ENCODE measurements at regions not wholly inside any gene's neighbourhood (a gene's known extent, or its start where the extent isn't known, plus 50 kb on each side); places are given as distances from the start of the nearest gene placed in this dataset.
"Not testable (repeated sequence)": the region's sequence is repeated elsewhere in the genome, so short reads cannot be mapped to it uniquely, and the experiment has no call there.

- no peak for DNase-seq (ENCODE audit: low spot score)
These were observed 100.5 kb downstream of the SYF2 start for GRCh38 chr1:25131794-25132193.

- no peak for DNase-seq (ENCODE audit: low spot score)
These were observed 101.4 kb downstream of the SYF2 start for GRCh38 chr1:25130895-25131294.

DNA sequence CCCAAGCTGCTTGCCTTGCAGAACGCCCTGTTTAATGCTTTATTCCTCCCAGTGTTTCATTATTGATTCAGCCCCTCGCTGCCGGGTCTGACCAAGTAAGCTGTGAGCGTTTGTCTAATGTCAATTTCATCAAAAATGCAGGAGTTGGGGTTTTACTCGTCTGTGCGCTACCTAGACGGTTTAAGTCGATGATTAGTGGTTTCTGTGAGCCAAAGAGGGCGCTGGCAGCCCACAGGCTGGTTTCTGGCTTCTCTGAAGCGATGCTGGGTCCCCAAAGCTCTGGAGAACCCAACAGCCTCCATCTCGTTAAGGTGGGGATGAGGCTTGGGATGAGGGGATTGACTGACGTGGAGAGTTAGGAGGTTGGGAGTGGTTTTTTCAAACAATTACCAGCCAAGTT lies 102.9 kb downstream of the SYF2 start:
- no peak for DNase-seq (ENCODE audit: low spot score)

- DNase-seq (ENCODE audit: low spot score) = no peak
These were observed 104.1 kb downstream of the SYF2 start for GRCh38 chr1:25128121-25128621.

DNA sequence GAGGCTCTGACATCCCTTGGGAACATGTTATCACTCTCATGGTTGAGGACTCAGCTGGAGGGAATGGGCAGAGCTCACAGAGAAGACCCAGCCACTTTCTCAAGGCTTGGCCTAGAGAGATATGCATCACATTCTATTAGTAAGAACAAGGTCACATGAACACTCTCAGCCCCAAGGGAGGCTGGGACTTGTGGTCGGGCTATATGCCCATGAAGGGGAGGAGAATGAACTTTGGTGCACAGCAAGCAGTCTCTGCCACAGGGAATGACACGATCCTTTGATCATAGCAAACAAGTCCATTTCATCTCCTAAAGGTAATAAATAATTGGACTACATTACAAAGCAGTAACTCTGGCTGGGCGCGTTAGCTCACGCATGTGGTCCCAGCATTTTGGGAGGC lies 105.7 kb downstream of the SYF2 start:
- DNase-seq (ENCODE audit: low spot score) = no peak

GRCh38 chr1:25123551-25123950 lies 108.8 kb downstream of the SYF2 start:
- no peak for DNase-seq (ENCODE audit: low spot score)

DNA sequence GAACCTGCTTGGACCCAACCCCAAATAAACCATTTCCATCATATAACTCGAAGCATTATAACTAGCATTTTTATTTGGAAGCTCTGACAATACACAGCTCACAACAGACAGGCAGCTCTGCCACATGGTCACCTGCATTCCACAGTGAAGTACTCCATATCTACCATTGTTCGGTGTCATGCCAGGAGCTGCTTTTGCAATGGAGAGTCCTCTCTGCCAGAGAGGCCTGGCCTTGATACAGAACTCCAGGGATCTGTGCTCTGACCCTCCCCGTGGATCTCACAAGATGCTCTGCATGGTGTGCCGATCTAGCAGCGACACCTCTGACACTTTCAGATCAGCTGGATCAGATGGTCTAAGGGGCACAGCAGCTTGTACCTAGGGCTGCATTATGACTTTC lies 109.6 kb downstream of the SYF2 start:
- DNase-seq (ENCODE audit: low spot score) = no peak

GRCh38 chr1:25120281-25120680 lies 112.0 kb downstream of the SYF2 start:
- DNase-seq (ENCODE audit: low spot score) = no peak

DNA sequence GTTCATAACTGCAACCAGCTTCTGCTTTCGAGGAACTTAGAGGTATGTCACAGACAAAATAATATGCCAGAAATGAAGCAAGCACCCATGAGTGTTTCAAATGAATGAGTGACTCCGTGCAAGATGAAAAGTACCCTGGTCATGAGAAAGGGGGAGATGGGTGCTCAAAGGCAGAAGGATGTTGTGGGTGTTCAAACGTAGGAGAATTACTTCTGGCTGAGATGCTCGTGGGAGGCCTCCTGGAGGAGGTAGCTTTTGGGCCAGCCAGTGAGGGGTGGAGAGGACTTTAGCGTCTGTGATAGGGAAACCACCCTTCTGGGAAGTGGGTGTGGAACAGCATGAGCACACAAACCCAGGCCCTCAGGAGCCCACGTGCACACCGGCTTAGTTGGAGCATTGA lies 113.8 kb downstream of the SYF2 start:
- DNase-seq (ENCODE audit: low spot score) = no peak

DNA sequence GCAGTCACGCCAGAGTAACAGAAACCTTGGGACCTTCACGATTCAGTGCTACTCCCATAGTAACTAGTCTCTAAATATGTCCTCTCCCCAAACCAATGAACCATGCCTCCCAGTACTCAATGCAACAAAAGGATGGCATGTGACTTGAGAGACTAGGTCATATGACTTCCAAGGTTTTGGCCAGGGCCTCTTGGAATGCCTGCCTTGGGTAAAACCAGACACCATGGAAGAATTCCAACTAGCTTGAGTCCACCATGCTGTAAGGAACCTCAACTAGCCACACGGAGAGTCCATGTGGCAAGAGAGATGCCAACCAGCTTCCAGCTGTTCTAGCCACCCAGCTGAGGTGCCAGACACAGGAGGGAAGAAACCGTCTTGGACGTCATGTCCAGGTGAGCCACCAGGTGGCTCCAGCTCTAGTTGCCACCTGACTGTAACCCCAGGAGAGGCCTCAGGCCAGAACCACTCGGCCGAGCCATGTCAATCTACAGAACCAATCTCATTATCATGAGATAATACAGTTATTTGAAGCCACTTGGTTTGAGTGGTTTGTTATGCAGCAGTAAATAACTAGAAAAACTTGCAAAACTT lies 115.0 kb downstream of the SYF2 start:
- DNase-seq (ENCODE audit: low spot score) = no peak

- no peak for DNase-seq (ENCODE audit: low spot score)
These were observed 115.5 kb downstream of the SYF2 start for GRCh38 chr1:25116832-25117231.

DNA sequence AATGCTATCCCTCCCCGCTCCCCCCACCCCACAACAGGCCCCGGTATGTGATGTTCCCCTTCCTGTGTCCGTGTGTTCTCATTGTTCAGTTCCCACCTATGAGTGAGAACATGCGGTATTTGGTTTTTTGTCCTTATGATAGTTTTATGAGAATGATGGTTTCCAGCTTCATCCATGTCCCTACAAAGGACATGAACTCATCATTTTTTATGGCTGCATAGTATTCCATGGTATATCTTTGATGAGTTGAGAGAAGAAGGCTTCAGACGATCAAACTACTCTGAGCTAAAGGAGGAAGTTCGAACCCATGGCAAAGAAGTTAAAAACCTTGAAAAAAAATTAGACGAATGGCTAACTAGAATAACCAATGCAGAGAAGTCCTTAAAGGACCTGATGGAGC lies 116.2 kb downstream of the SYF2 start:
- not testable (repeated sequence) for DNase-seq (ENCODE audit: low spot score)

- no peak for DNase-seq (ENCODE audit: low spot score)
These were observed 118.6 kb downstream of the SYF2 start for GRCh38 chr1:25113731-25114130.

GRCh38 chr1:25113086-25113485 lies 119.2 kb downstream of the SYF2 start:
- no peak for DNase-seq (ENCODE audit: low spot score)

GRCh38 chr1:25112400-25112799 lies 119.9 kb downstream of the SYF2 start:
- no peak for DNase-seq (ENCODE audit: low spot score)

DNA sequence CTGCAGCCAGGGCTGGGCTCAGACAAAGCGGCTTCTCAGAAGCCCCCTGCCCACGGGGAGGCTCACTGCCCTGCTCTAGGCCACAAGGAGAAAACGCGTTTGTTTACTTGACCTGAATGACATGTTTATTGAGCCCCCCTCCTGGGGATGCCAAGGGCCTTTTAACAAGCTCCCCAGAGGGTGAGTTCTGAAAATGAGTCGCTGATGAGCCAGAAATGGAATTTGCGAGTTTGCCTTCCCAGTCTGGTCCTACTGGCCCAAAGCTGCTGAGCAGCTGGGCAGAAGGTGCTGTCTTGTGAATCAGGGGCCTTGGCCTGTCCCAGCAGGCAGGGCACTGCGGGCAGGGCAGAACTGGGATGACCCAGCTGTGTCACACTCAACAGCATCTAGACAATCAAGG lies 120.6 kb downstream of the SYF2 start:
- no peak for DNase-seq (ENCODE audit: low spot score)

DNA sequence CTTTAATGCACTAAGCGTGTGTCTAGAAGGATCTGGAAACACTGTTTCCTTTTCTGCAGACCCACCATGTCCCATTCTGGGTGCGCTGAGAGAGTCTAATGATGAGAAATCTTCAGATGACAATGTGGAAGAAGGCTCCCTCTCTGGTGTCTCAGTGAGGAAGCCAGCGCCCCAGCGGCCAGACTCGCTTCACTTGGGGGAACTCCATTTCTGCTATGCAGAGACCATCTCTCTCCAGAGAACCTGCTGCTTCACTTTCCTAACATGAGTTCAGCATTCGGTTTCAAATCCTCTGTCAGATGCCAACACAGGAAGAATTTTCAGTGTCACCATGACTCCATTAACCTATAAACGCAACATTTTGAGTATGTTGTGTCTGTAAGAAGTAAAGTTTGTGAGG lies 121.8 kb downstream of the SYF2 start:
- no peak for DNase-seq (ENCODE audit: low spot score)

GRCh38 chr1:25110036-25110435 lies 122.3 kb downstream of the SYF2 start:
- no peak for DNase-seq (ENCODE audit: low spot score)

- peak; percentile 29 for DNase-seq (ENCODE audit: low spot score)
These were observed 122.8 kb downstream of the SYF2 start for GRCh38 chr1:25109531-25109951.

DNA sequence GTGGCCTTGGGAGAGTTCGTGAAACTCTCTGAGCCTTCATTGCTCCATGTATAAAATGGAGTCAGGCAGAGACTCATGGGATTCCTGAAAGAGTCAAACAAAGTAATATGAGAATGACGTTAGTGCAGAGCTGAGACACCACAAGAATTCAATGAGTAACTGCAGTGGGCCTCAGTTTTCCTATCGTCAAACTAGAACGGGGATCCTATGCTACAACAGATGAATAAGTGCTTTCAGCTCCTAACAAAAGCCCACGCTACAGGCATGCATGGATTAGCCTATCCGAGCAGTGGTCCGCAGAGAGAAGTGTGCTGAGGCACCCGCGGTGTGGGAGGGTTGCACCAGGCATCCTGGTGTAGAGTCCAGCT lies 124.7 kb downstream of the SYF2 start:
- DNase-seq (ENCODE audit: low spot score) = no peak

DNA sequence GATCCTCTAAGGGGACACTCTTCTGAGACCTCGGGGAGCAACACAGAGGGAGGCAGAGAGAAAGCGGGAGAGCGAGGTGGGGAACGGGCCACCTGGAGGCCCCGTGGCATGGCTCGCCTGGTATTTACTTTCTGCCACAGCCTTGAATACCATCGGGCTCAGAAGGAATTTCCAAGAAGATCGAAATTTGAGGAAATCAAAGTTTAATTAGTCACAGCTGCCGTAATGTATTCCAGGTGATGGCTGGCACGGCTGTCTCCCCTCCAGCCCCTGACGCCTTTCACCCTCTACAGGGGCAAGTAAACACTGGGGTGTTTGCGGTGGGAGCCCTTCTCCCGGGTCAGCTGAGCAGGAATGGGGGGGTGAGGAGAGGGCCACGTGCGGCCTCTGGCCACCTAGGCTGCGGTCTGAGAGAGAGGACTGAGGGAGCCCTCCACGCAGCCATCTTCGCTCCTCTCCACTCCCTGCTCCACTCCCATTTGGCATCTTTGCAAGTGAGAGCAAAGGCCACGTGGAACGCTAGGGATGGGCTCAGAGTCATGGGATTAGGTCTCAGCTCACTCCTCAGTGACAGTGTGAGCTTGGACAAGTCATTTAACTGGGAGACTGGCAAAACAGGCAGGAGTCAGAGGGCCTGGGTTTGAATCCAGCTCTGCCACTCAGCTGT lies 125.2 kb downstream of the SYF2 start:
- DNase-seq (ENCODE audit: low spot score) = no peak

DNA sequence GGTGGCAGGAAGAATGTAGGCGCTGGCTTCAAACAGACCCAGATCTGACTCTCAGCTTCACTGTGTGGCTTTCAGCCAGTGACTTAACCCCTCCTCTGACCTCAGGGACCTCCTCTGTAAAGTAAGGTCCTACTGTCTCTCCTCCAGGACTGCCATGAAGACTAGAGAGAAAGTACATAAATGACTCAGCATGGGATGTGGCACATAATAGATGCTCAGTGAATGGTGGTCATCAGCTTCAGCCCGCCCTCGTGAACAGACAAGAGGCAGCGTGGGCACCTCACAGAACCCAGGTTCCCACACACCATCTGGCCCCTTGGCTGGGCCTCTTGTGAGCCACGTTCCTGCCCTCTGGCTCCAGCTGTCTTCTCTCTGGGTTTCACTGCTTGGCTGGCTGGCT lies 126.0 kb downstream of the SYF2 start:
- DNase-seq (ENCODE audit: low spot score) = no peak

GRCh38 chr1:25105836-25106235 lies 126.5 kb downstream of the SYF2 start:
- DNase-seq (ENCODE audit: low spot score) = no peak

GRCh38 chr1:25104932-25105561 lies 127.3 kb downstream of the SYF2 start:
- no peak for DNase-seq (ENCODE audit: low spot score)

All from CD4-positive, alpha-beta T cell treated with Interleukin-2 at 100 ng/mL for 4 hours (primary cell).